NCI-H748 treated with DMSO at 0.1 percent for 48 hours (cell line): ENCODE measurements at regions not wholly inside any gene's neighbourhood (a gene's known extent, or its start where the extent isn't known, plus 50 kb on each side); places are given as distances from the start of the nearest gene placed in this dataset.
A peak's percentile ranks its signal among the peaks of the same experiment; 100 is the strongest.

Source experiments
- DNase-seq: peaks from one replicate; lab custom pipeline; 2025; lab: John Stamatoyannopoulos, UW

- peak; percentile 72 for DNase-seq
Observed at GRCh38 chr2:57515366-57515765, 531.2 kb upstream of the VRK2 start.

DNA sequence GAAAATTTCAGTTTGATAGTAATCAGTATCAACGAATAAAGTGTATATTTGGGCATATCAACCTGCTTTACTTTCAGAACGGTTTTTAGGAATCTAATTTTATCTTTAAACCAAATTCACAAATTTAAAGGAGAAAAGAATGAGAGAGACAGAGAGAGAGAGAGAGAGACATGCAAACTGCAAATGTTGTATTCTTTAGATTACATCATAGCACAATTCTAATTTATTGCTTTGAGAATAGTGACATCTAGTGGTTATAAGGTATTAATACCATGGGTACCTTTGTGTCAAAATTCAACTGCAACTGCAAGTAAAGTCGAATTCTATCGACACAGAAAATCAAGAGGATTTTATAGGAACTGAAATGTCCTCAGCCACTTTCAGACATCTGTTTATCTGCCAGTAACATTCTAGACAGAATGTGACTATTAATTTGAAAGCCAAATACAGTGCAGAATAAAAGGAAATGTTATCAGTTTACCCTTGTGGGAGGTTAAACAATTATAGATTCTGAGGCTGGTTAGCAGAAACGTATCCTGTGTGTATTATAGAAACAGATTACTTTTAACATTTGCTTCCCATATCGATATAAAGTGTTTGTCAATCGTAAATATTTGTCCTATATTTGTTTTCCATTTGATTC is 529.8 kb upstream of the VRK2 start:
- peak; percentile 60 for DNase-seq

GRCh38 chr2:57523304-57523703 is 523.3 kb upstream of the VRK2 start:
- DNase-seq = no peak

- DNase-seq = no peak
Observed at GRCh38 chr2:57527685-57528084, 518.9 kb upstream of the VRK2 start.

DNA sequence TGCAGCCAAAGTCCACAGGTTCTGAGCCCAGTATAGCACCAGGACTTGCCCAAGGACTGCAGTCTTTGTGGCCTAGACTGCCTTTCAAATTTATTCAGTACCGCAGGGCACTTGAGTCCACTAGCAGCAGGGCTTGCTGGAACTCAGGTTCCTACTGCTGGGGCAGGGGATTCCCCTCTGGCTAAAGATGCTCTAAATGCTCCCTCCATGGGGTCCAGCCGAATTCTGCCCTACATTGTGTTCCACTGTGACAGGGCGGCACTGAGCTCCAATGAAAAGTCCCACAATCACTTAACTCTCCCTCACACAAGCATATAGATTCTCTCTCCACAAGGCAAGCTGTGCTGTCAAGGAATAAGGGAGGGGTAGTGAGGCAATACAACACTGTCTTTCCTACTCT is 518.1 kb upstream of the VRK2 start:
- DNase-seq = no peak

GRCh38 chr2:57534358-57534757 is 512.2 kb upstream of the VRK2 start:
- DNase-seq = no peak

- no peak for DNase-seq
Observed at GRCh38 chr2:57536535-57537231, 509.9 kb upstream of the VRK2 start.

- DNase-seq = no peak
Observed at GRCh38 chr2:57539761-57540160, 506.8 kb upstream of the VRK2 start.

DNA sequence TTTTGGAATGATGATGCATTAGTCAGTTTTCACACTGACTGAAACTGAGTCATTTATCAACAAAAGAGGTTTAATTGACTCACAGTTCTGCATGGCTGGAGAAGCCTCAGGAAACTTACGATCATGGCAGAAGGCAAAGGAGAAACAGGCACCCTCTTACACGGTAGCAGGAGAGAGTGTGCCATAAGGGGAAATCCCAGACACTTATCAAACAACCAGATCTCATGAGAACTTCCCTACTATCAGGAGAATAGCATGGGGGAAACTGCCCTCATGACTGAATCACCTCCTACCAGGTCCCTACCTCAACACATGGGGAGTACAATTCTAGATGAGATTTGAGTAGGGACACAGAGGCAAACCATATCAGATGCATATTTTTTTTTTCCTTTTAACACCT is 504.5 kb upstream of the VRK2 start:
- DNase-seq = no peak

DNA sequence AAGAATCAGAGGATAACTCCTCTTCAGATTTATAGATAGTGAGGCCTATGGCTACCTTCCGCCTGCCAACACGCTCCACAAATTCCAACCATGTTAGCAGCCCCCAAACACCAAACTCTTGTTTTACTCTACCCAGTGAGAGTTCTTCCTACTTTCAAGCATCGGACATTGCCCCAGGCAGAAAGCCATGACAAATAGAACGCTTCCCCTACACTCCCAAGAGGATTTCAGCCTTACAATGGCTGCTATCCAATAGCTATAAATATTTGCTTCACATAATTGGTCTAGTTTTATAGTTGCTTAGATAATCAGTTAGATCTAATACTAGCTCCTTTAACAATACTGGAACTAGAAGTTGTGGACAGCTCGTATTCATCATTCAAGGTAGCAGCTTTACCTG is 503.4 kb upstream of the VRK2 start:
- DNase-seq = no peak

GRCh38 chr2:57544624-57545023 is 502.0 kb upstream of the VRK2 start:
- DNase-seq = no peak

DNA sequence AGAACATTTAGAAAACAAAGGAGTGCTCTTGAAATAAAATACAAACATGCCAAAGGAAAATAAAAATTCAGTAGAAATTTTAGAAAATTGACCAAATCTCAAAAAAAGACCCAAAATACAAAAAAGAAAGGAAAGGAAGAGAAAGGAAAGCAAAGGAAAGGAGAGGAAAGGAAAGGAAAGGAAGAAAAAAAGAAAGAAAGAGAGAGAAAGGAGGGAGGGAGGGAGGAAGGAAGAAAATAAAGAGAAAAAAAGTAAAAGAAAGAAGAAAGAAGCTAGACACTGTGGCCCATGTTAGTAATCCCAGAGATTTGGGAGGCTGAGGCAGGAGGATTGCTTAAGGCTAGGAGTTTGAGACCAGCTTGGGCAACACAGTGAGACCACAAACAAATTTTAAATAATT is 500.1 kb upstream of the VRK2 start:
- no peak for DNase-seq

DNA sequence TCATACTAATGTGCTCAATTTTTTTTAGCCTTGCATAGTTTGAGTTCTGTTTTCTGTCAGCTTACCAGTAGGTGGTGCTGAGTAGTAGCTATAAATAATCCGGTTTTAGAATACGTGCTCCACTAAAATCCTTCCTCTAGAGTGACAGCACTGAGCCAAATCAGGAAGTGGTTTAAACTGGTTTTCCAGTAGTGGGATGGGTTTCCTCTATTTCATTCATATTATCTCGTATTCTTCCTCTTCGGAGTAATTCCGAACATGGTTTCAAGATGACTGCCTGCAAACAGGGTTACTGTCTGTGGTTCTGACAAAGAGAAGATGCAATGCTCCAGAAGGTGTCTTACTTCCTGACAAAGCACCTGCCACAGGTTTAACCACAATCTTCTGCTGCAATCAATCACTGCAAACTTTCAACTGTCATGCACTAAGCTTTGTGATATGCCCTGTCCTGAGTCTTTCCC is 496.9 kb upstream of the VRK2 start:
- peak; percentile 1 for DNase-seq

DNA sequence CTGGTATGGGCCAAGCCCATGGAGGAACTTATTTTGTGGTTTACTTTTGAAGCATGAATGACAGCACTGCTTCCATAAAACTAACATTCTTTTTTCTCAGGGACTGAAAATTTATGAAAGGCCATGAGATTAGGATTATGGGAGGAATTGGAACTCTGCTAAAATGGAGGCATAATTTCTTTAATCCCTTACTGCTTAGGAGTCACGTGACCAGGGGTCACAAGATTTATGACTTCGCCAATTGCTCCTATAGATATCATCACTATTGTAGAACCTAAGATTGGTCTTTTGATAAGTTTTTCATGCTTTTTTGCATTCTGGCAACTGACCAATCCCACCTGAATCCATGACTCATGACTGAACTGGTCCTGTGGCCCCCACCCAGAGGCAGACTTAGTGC is 495.7 kb upstream of the VRK2 start:
- no peak for DNase-seq

- DNase-seq = no peak
Observed at GRCh38 chr2:57552885-57553284, 493.7 kb upstream of the VRK2 start.

DNA sequence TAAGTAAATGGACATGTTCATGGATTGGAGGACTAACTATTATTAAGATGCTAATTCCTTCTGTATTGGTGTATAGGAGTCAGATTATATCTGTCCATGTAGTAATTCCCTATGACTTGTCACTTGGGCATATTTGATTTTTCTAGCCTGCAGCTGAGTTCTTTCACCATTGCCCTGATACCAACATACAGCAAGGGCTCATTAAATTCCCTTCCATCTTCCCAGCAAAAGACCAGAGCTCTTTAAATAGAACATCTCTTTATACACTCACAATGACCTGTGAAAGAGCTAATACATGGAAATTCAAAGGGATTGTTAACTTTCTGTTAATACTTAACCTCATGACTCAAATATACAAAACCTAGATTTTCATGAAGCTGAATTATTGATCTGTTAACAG is 492.3 kb upstream of the VRK2 start:
- no peak for DNase-seq

- DNase-seq = no peak
Observed at GRCh38 chr2:57558312-57558711, 488.3 kb upstream of the VRK2 start.

DNA sequence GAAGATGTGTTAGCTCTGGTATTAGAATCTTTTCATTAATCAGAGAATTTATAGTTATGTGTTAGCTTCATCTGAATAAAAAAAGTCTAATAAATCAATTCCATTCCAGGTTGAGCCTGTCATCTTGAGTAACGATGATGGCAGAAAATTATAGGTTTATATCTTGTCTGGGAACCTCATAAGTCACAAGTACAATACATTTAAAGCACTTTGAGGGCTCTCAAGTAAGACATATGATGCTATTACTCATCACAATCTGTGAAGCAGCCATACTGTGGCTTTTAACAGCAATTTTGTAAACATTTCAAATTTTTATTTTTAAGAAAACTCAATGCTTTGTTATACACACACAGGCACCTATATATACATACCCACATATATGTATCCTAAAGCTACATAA is 484.1 kb upstream of the VRK2 start:
- no peak for DNase-seq

DNA sequence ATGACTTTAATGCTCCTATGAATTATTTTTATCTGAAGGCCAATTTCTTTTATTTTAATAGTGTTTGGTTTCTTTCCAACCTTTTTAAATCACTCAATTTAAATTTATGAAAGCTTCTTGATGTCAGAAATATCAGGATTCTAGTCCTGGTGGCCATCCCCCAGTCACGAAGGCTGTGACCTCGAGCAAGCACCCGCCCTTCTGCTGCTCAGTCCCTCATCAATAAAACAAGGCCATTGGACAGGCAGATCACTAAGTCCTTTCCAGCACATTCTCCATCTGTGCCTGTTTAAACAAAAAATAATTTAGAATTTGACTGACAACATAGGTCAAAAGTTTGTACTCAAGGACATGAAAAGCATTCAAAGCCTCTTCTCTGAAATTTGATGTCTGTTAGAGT is 483.6 kb upstream of the VRK2 start:
- no peak for DNase-seq

DNA sequence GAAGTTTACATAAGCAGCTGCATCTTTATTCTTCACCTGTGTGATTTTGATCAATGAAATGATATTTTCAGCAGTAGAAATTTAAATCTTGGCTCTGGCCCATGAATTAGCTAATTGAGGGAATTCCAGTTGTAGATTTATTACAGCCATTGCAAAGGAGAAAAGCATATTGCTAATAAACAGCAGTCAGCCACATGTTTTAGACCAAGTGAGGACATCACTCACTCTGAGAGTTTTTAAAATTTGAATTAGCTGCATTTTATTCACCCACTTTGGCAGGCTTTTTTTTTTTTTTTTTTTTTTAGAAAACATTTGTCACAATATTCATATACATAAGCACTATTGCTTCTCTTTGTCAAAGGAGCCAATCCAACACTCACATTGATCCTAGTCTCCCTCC is 479.4 kb upstream of the VRK2 start:
- no peak for DNase-seq

- no peak for DNase-seq
Observed at GRCh38 chr2:57569396-57569795, 477.2 kb upstream of the VRK2 start.

DNA sequence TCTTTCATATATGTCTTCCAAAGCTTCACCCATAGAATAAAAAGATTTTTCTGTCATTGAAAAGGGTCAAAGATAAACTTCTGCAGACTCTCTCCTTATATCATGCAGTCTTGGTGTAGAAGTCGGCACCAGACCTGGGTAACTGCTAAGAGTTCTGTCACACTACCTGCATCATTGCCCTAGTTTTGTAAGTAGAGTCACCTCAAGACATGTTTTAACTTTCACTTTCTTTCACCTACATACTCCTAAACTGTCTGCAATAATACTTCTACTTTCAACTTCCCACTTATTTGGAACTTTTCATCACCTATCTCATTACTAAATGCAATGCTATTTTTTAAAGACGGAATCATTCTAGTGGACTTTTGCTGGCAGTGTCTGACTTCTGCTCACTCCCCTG is 475.6 kb upstream of the VRK2 start:
- DNase-seq = no peak

GRCh38 chr2:57575700-57576268 is 470.8 kb upstream of the VRK2 start:
- no peak for DNase-seq

DNA sequence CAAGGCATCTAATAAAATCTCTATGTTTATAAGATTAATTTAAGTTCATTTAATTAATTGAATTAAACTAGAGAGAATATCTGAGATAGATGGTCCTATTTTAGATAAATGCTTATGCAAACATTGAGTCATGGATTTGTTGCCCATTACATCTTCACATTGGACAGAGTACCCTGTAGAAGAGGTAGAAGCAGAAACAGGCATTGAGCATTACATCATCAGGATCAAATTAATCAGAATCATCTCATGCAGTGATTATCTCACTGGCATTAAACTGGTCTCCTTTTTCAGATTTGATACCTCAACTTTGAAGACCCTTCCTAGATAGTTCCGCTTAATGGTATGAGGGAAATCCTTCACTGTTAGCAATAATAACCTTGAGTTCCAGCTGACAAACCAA is 469.6 kb upstream of the VRK2 start:
- no peak for DNase-seq
